ENCODE measurements at regions not wholly inside any gene's neighbourhood (a gene's known extent, or its start where the extent isn't known, plus 50 kb on each side); places are given as distances from the start of the nearest gene placed in this dataset.

DNA sequence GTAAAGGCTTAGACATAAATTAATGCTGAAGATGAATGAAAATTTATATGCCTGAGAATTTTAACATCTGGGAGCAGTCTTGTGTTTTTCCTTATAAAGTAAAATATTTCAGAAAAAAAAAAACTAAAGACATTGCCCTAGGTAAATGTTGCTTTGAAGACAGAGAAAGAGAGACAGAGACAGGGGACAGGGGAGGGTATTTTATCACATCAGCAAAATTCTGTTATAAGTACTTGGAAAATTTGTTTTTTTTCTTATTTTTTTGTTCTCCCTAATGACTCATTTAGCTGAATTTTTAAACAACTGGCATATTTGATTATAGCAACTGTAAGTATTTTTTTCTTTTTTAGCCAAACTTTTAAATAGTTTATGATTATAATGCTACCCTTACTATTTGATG is 1540.6 kb upstream of the GBE1 start:
- H3K4me3 ChIP-seq = no peak overlapping the region
- H3K9me3 ChIP-seq (replicated peaks in 1 of 11) = no peaks in the 10 kb centered on the region
- no peak overlapping the region for H3K9ac ChIP-seq
- no peak for TF ChIP-seq Cebpa-rat (IDR thresholded peaks at IDR 0.05)
- H3K27ac ChIP-seq = no peak overlapping the region
- no peaks in the 10 kb centered on the region for H4K20me1 ChIP-seq
- H3K27me3 ChIP-seq = no peaks in the 10 kb centered on the region
- no peak overlapping the region for H3K4me2 ChIP-seq
- no peaks in the 10 kb centered on the region for H3K36me3 ChIP-seq
- H3K4me1 ChIP-seq = no peaks in the 10 kb centered on the region

DNA sequence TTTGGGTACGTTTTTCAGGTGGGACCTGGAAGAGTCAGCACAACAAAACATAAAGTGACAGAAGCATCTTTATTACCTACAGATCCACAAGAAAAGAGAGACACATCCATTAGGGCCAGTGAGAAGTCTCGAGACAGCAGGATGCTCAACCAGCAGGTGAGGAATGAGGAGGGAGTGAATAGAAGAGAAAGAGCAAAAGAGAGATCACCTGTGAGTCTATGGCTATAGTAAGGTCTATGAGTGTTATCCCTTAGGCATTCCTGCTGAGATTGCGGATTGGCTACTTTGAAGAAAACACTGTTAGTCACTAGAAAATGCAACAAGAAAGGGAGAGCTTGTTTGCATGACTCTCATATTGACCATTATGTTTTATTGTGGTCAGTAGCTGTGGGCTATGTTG is 1556.2 kb upstream of the GBE1 start:
- Histone ChIP-seq H3K27ac (no peak overlapping the region), H3K4me3 (no peak overlapping the region), H3K4me1 (no peaks in the 10 kb centered on the region)

DNA sequence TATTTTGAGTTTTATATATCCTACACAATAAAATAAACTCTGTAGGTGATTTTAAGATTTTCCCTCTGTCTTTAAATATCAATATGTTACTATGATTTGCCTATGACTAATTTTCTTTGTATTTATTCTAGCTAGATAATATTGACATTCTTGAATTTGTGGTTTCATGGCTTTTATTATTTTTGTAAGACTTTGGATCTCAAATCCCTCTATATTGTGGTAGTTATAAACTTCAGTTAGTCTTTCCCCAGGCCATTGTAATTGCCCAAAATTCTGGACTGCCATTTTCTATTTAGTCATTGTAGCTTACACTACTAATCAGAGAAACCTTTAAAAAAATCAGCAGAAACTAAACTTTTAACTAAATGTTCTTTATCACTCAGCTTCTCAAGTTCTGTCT is 1559.3 kb upstream of the GBE1 start:
- Histone ChIP-seq H3K9me3 (replicated peaks in 1 of 11) (no peaks in the 10 kb centered on the region), H3K4me3 (no peak overlapping the region), H3K36me3 (no peaks in the 10 kb centered on the region), H3K9ac (no peak overlapping the region), H3K27ac (no peak overlapping the region), H3K4me1 (no peaks in the 10 kb centered on the region), H3K4me2 (no peak overlapping the region), H4K20me1 (no peaks in the 10 kb centered on the region), H3K27me3 (no peaks in the 10 kb centered on the region)
- TF ChIP-seq Cebpa-rat (IDR thresholded peaks at IDR 0.05) = no peak

More for the DNA sequence above, 1556.2 kb upstream of the GBE1 start:
- H3K36me3 ChIP-seq = no peaks in the 10 kb centered on the region
- H3K4me2 ChIP-seq = no peak overlapping the region
- no peaks in the 10 kb centered on the region for H3K27me3 ChIP-seq
- H3K9ac ChIP-seq = no peak overlapping the region
- H4K20me1 ChIP-seq = no peaks in the 10 kb centered on the region
- no peak for TF ChIP-seq Cebpa-rat (IDR thresholded peaks at IDR 0.05)
- H3K9me3 ChIP-seq (replicated peaks in 1 of 11) = no peaks in the 10 kb centered on the region

DNA sequence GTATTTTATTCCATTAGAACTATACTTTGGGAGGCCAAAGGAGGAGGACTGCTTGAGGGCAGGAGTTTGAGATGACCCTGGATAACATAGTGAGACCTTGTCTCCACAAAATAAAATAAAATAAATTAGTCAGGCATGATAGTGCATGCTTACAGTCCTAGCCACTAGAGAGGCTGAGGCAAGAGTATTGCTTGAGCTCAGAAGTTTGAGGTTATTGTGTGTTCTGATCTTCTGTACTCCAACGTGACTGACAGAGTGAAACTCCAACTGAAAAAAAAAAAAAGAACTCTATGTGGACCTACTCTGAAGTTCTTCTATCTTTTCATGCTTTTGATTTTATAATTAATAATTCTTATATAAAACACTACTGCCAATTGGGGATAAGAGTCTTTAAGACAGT is 1560.0 kb upstream of the GBE1 start:
- TF ChIP-seq Cebpa-rat (IDR thresholded peaks at IDR 0.05) = no peak
- no peaks in the 10 kb centered on the region for H3K36me3 ChIP-seq
- H3K9me3 ChIP-seq (replicated peaks in 1 of 11) = no peaks in the 10 kb centered on the region
- H3K4me2 ChIP-seq = no peak overlapping the region
- no peak overlapping the region for H3K9ac ChIP-seq
- H3K4me1 ChIP-seq = no peaks in the 10 kb centered on the region
- H4K20me1 ChIP-seq = no peaks in the 10 kb centered on the region
- H3K27ac ChIP-seq = no peak overlapping the region
- H3K4me3 ChIP-seq = no peak overlapping the region
- H3K27me3 ChIP-seq = no peaks in the 10 kb centered on the region

DNA sequence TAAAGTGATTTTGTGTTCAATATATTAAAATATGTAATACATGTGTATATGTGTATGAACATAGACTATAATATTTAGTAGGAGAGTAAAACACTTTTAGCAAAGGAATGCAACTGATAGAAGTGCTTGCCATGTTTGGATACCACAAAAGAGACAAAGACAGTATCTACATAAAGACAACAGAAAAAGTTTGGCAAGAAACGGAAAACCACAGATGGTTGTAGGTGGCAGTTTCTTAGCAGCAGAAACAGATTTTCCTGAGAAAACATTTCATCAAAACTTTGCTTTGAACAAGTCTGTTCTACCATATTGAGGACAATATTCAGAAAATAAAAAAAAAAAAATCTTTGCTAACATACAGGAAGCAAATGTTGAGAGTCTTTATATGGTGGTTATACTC is 1560.4 kb upstream of the GBE1 start:
- Histone ChIP-seq H3K27ac (no peak overlapping the region), H3K27me3 (no peaks in the 10 kb centered on the region), H3K4me1 (no peaks in the 10 kb centered on the region), H3K4me3 (no peak overlapping the region), H3K9me3 (replicated peaks in 1 of 11) (no peaks in the 10 kb centered on the region), H3K9ac (no peak overlapping the region), H3K4me2 (no peak overlapping the region), H3K36me3 (no peaks in the 10 kb centered on the region), H4K20me1 (no peaks in the 10 kb centered on the region)
- TF ChIP-seq Cebpa-rat (IDR thresholded peaks at IDR 0.05) = no peak

DNA sequence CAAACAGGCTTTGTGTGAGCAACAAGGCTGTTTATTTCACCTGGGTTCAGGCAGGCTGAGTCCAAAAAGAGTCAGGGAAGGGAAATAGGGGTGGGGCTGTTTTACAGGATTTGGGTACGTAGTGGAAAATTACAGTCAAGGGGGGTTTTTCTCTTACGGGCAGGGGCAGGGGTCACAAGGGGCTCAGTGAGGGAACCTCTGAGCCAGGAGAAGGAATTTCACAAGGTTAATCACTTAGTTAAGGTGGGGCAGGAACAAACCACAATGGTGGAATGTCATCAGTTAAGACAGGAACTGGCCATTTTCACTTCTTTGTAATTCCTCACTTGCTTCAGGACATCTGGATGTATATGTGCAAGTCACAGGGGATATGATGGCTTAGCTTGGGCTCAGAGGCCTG is 1592.8 kb upstream of the GBE1 start:
- no peaks in the 10 kb centered on the region for H4K20me1 ChIP-seq
- no peaks in the 10 kb centered on the region for H3K36me3 ChIP-seq
- no peaks in the 10 kb centered on the region for H3K9me3 ChIP-seq (replicated peaks in 1 of 11)
- no peak overlapping the region for H3K4me3 ChIP-seq
- TF ChIP-seq Cebpa-rat (IDR thresholded peaks at IDR 0.05) = no peak
- H3K4me1 ChIP-seq = no peaks in the 10 kb centered on the region
- H3K27ac ChIP-seq = no peak overlapping the region
- no peak overlapping the region for H3K4me2 ChIP-seq
- no peak overlapping the region for H3K9ac ChIP-seq
- H3K27me3 ChIP-seq = no peaks in the 10 kb centered on the region

DNA sequence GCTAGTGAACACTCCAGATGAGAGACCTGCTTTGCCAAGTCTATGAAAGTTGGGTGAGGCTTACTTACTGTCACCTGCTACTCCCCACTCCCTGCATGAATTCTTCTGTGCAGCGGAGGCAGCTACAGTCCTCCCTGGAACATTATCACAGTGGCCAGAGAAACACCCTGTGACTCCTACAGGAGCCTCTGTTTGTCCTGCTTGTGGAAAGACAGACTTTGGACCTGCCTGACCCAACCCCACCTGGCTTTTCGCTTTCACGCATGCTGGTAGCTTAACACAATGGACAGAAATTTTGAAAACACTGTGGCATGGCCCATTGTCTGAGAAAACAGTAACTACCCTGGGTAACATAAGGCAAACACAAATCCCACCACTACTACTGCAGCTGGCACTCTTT is 1565.5 kb upstream of the CADM2 start:
- Histone ChIP-seq H3K36me3 (no peaks in the 10 kb centered on the region), H3K4me1 (no peaks in the 10 kb centered on the region), H3K27me3 (no peaks in the 10 kb centered on the region), H3K9me3 (replicated peaks in 1 of 11) (no peaks in the 10 kb centered on the region), H3K9ac (no peak overlapping the region), H3K27ac (no peak overlapping the region), H3K4me2 (no peak overlapping the region), H3K4me3 (no peak overlapping the region), H4K20me1 (no peaks in the 10 kb centered on the region)
- no peak for TF ChIP-seq Cebpa-rat (IDR thresholded peaks at IDR 0.05)

DNA sequence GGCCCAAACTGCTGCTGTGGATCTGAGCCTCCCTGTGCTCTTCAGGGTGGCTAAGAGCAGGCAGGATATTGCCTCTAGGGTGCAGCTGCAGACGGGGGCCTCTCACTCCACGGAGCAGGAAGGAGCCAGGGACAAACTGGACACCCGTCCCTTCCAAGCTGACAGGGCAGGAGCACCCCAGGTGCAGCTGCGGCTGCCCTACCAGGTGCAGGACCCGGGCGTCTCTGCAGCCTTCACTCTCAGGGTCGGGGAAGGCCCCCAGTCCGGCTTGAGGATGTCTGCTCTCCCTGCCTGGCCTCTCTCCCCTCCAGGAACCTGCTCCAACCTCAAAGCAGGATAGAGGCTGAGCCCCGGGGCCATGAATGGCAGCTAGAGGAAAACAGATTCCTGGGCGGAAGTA is 1554.9 kb upstream of the CADM2 start:
- no peak overlapping the region for H3K4me3 ChIP-seq
- no peak overlapping the region for H3K9ac ChIP-seq
- no peaks in the 10 kb centered on the region; a peak in 1 of 22 replicates for H3K9me3 ChIP-seq (replicated peaks in 1 of 11)
- no peak overlapping the region for H3K4me2 ChIP-seq
- H3K27me3 ChIP-seq = no peaks in the 10 kb centered on the region
- no peaks in the 10 kb centered on the region for H4K20me1 ChIP-seq
- no peaks in the 10 kb centered on the region for H3K36me3 ChIP-seq
- H3K4me1 ChIP-seq = no peaks in the 10 kb centered on the region
- no peak for TF ChIP-seq Cebpa-rat (IDR thresholded peaks at IDR 0.05)
- H3K27ac ChIP-seq = no peak overlapping the region

DNA sequence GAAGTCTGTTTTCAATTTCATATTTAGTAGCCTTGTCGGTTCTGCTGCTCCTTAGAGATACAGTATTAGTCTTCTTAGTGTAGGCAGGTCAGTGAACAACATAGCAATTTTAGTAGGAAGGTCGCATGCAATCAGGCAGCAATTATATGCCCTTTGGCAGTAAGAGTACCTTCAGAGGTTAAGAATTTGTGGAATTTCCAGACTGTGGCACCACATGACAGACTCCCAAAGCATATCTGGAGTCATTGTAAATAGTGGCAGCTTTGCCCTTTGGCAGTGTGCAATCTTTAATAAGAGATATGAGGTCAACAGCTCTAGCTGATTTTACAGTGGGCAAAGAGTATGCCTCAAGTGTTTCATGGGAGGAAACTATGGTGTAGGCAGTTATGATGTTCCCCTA is 1532.5 kb upstream of the CADM2 start:
- Histone ChIP-seq H3K4me1 (no peaks in the 10 kb centered on the region), H3K4me3 (no peak overlapping the region), H3K9me3 (replicated peaks in 1 of 11) (no peaks in the 10 kb centered on the region)

DNA sequence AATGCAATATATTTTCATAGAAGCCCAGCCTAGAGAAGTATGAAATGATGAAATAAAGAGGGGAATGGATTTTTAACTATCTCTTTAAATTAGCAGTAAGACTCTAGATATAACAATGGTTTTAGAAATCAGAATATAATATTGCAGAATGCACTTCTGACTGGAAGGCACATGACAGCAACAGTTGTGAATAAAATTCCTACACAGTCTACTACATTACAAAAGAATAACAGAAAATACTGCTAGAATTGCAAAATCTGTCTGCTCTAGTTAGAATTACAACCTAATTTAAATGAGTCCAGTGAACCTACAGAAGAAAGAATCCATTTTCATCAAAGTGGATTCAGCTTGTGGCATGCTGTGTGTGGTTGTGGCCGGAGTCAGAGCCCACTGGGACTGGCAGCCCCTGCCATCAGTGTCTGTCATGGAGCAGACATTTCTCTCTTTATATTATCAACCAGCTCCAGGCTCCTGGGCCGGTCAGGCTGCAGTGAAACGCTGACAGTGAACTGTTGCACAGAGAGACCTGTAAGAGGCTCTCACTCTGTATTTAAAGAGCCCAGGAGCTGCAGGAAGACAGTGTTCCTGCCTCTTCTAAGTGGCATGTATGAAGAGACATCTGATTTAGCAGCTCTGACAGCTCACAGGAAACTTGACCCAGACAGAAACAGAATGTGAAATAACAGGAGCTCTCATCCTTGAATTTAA is 1523.8 kb upstream of the CADM2 start:
- Histone ChIP-seq H3K36me3 (no peaks in the 10 kb centered on the region), H3K9me3 (replicated peaks in 1 of 11) (no peaks in the 10 kb centered on the region), H3K4me3 (no peak overlapping the region), H3K27ac (no peak overlapping the region), H3K4me2 (no peak overlapping the region), H3K9ac (no peak overlapping the region), H4K20me1 (no peaks in the 10 kb centered on the region), H3K4me1 (no peaks in the 10 kb centered on the region), H3K27me3 (no peaks in the 10 kb centered on the region)
- no peak for TF ChIP-seq Cebpa-rat (IDR thresholded peaks at IDR 0.05)

More for the DNA sequence above, 1532.5 kb upstream of the CADM2 start:
- Histone ChIP-seq H4K20me1 (no peaks in the 10 kb centered on the region), H3K4me2 (no peak overlapping the region), H3K36me3 (no peaks in the 10 kb centered on the region), H3K27me3 (no peaks in the 10 kb centered on the region), H3K9ac (no peak overlapping the region), H3K27ac (no peak overlapping the region)
- no peak for TF ChIP-seq Cebpa-rat (IDR thresholded peaks at IDR 0.05)

All from BLaER1 treated with 17β-estradiol and CSF1 and Interleukin-3, amounts not matched to agents 10 nM and 100 nM (cell line).